Epithelial cell of esophagus (primary cell): ENCODE measurements at regions not wholly inside any gene's neighbourhood (a gene's known extent, or its start where the extent isn't known, plus 50 kb on each side); places are given as distances from the start of the nearest gene placed in this dataset.
"Not testable (repeated sequence)": the region's sequence is repeated elsewhere in the genome, so short reads cannot be mapped to it uniquely, and the experiment has no call there.

ENCODE experiments used
- DNase-seq: peaks from one replicate; pipeline ENCODE4 v3.0.0; 2010; ENCODE audit warnings: low read depth
- H3K4me3 ChIP-seq: 2 replicates; pipeline ENCODE4 v1.5.1; 2011; ENCODE audit warnings: mild to moderate bottlenecking, low read length, control low read depth
- TF ChIP-seq, protein P1 (sequence below): IDR thresholded peaks from 2 replicates; pipeline ENCODE4 v1.5.1; 2011; ENCODE audit warnings: low read depth, mild to moderate bottlenecking, low read length, control low read depth, inconsistent platforms; ENCODE audit not compliant: insufficient read depth; ENCODE audit errors: missing control alignments

GRCh38 chr2:234357666-234358065 lies 139.2 kb downstream of the ARL4C start:
- no peak overlapping the region for H3K4me3 ChIP-seq
- TF ChIP-seq, protein P1, sequence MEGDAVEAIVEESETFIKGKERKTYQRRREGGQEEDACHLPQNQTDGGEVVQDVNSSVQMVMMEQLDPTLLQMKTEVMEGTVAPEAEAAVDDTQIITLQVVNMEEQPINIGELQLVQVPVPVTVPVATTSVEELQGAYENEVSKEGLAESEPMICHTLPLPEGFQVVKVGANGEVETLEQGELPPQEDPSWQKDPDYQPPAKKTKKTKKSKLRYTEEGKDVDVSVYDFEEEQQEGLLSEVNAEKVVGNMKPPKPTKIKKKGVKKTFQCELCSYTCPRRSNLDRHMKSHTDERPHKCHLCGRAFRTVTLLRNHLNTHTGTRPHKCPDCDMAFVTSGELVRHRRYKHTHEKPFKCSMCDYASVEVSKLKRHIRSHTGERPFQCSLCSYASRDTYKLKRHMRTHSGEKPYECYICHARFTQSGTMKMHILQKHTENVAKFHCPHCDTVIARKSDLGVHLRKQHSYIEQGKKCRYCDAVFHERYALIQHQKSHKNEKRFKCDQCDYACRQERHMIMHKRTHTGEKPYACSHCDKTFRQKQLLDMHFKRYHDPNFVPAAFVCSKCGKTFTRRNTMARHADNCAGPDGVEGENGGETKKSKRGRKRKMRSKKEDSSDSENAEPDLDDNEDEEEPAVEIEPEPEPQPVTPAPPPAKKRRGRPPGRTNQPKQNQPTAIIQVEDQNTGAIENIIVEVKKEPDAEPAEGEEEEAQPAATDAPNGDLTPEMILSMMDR = no peak
- DNase-seq = no peak

DNA sequence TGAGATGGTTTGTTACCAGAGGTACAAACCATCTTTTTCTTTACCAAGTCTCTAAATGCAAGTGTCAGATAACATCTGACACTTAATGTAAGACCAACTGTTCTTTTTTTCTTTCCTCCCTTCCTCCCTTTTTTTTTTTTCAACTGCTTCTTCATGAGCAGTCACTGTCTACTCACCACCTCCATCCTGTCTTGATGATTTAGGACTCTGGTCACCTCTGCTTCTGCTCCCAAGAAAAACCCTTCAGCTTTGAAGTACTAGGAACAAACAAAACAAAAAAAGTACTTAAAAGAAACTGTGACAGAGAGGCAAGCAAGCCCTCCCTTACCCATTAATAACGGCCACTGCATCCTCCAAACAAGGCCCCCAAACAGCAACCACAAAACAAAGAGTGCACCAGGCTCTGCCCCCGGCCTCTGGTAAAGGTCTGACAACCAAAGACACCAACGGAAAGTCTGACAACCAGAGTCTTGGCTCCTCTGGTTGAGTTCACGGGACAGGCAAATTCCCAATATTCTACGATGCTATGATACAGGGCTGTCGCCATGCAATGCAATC lies 141.0 kb downstream of the ARL4C start:
- no peak overlapping the region for H3K4me3 ChIP-seq
- TF ChIP-seq, protein P1 = no peak
- DNase-seq = no peak

- TF ChIP-seq, protein P1 = no peak
- no peak for DNase-seq
- H3K4me3 ChIP-seq = no peak overlapping the region
Observed at GRCh38 chr2:234355021-234355720, 141.7 kb downstream of the ARL4C start.

DNA sequence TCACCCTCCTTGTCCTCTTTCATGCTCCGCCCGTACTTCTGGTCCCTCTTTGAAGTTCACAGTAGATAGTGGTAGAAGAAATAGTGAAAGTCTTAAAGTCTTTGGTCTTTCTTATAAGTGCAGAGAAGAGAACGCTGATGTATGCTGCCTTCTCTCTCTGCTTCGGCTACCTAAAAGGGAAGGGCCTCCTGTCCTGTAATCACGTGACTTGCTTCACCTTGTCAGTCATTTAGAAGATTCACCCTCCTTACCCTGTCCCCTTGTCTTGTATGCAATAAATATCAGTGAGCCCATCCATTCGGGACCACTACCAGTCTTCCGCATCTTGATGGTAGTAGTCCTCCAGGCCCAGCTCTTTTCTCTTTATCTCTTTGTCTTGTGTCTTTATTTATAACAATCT lies 144.6 kb downstream of the ARL4C start:
- no peak for DNase-seq
- TF ChIP-seq, protein P1 = no peak
- H3K4me3 ChIP-seq = no peak overlapping the region

GRCh38 chr2:234351866-234352265 lies 145.0 kb downstream of the ARL4C start:
- not testable (repeated sequence) for H3K4me3 ChIP-seq, DNase-seq

- TF ChIP-seq, protein P1 = no peak
- H3K4me3 ChIP-seq = no peak overlapping the region
- DNase-seq = no peak
Observed at GRCh38 chr2:234348081-234348480, 148.8 kb downstream of the ARL4C start.

GRCh38 chr2:234345921-234346320 lies 151.0 kb downstream of the ARL4C start:
- H3K4me3 ChIP-seq = no peak overlapping the region
- no peak for DNase-seq
- TF ChIP-seq, protein P1 = no peak
